PC-9 (cell line): ENCODE measurements at regions not wholly inside any gene's neighbourhood (a gene's known extent, or its start where the extent isn't known, plus 50 kb on each side); places are given as distances from the start of the nearest gene placed in this dataset.
A peak's percentile ranks its signal among the peaks of the same experiment; 100 is the strongest.

Source experiments
- BruUV-seq: library from RNA; stranded (reverse); fragments of 400-500 nt; replicated peaks from 2 replicates; lab custom pipeline; 2021; lab: Mats Ljungman, UMichigan
- CTCF ChIA-PET: fragments of 300-600 bp; sonication (Branson Sonifier 250); formaldehyde crosslinking; loops from one replicate; lab custom pipeline; 2022; ENCODE audit warnings: antibody characterized with exemption; lab: Charles Lee
- POLR2A ChIA-PET: fragments of 300-600 bp; sonication (Branson Sonifier 250); formaldehyde crosslinking; loops from one replicate; lab custom pipeline; 2022; ENCODE audit warnings: antibody characterized with exemption; ENCODE audit not compliant: unreplicated experiment; lab: Charles Lee
- DNase-seq, 2 experiments: peaks; one replicate each; pipeline versions ENCODE4 v3.0.0 to v3.0.0-alpha.2; 2015 to 2022; ENCODE audit warnings: mixed read lengths in 1 of 2
- H2AFZ ChIP-seq: fragments of 200-600 bp; sonication (generic); 2 replicates; pipeline ENCODE4 v1.8.1; 2017; ENCODE audit warnings: antibody characterized with exemption
- H3F3A ChIP-seq: fragments of 200-600 bp; sonication (generic); 2 replicates; pipeline ENCODE4 v1.8.1; 2017; ENCODE audit warnings: antibody characterized with exemption, mild to moderate bottlenecking, low read depth; ENCODE audit not compliant: insufficient read depth
- H3K27ac ChIP-seq: fragments of 200-600 bp; sonication (generic); 2 replicates; pipeline ENCODE4 v1.6.1; 2016; ENCODE audit warnings: mixed run types
- H3K27me3 ChIP-seq: fragments of 200-600 bp; sonication (generic); 2 replicates; pipeline ENCODE4 v1.6.1; 2016; ENCODE audit warnings: low read depth, mixed run types; ENCODE audit not compliant: insufficient read depth
- H3K36me3 ChIP-seq: fragments of 200-600 bp; sonication (generic); 2 replicates; pipeline ENCODE4 v1.6.1; 2016; ENCODE audit warnings: low read depth, mixed run types
- H3K4me1 ChIP-seq: fragments of 200-600 bp; sonication (generic); replicated peaks from 2 replicates; pipeline ENCODE4 v1.6.1; 2016; ENCODE audit warnings: mixed run types; ENCODE audit not compliant: insufficient read depth
- H3K4me2 ChIP-seq: fragments of 200-600 bp; sonication (generic); 2 replicates; pipeline ENCODE4 v1.6.1; 2017; ENCODE audit warnings: mixed run types
- H3K4me3 ChIP-seq: fragments of 200-600 bp; sonication (generic); 2 replicates; pipeline ENCODE4 v1.6.1; 2016; ENCODE audit warnings: mixed run types
- H3K79me2 ChIP-seq: fragments of 200-600 bp; sonication (generic); 2 replicates; pipeline ENCODE4 v1.6.1; 2017; ENCODE audit warnings: low read depth, mixed run types
- H3K9me2 ChIP-seq: fragments of 200-600 bp; sonication (generic); 2 replicates; pipeline ENCODE4 v1.8.1; 2017; ENCODE audit warnings: mild to moderate bottlenecking; ENCODE audit not compliant: insufficient read depth
- H3K9me3 ChIP-seq: fragments of 200-600 bp; sonication (generic); 2 replicates; pipeline ENCODE4 v1.8.1; 2016; ENCODE audit warnings: low read depth; ENCODE audit not compliant: insufficient read depth
- H4K20me1 ChIP-seq: fragments of 200-600 bp; sonication (generic); 2 replicates; pipeline ENCODE4 v1.8.1; 2017; ENCODE audit not compliant: insufficient read depth
- EZH2 ChIP-seq: fragments of 200-600 bp; sonication (generic); IDR thresholded peaks from 2 replicates; pipeline ENCODE4 v1.8.0; 2017; ENCODE audit warnings: antibody characterized with exemption, low read depth
- intact Hi-C: fragments of 100-400 bp; cut with micrococcal nuclease; formaldehyde crosslinking; loops from one replicate; pipeline ENCODE4 v1.10.0; 2022; ENCODE audit not compliant: unreplicated experiment
- TF ChIP-seq, protein P1 (sequence below): fragments of 200-600 bp; sonication (generic); conservative IDR thresholded peaks from 2 replicates; pipeline ENCODE4 v1.6.1; 2017; ENCODE audit warnings: mixed run types, antibody characterized with exemption, mild to moderate bottlenecking, moderate library complexity

DNA sequence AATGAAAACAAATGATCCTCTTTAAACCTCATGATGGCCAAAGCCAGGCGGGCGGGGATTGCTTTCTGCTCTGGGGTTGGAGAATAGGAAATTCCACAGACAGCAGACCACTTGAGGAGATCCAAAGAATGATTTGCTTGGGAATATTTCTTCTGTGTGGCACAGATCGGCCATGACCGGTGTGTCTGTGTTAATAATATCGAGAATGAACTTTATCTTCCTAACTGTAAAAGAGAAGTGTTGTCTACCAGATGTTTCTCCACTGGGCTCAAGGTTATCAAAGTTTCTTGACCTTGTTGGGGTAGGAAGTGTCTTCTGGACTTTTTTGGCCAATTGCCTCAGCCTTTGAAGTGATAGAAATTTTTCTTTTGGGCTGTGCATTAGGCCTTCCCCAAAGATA lies 186.6 kb upstream of the ZFHX3 start:
- H3K27ac ChIP-seq = no peak overlapping the region
- DNase-seq = no peak
- H3K4me1 ChIP-seq = no peaks in the 10 kb centered on the region
- ChIA-PET POLR2A (no interaction called here), CTCF (interaction anchor here (0.6 kb wide), 1 partner anchor 38 kb away, joined by 4 read pairs; no protein-coding TSS in a partner anchor)
- no TSS peak for BruUV-seq
- intact Hi-C loops = no loop called here
- no peaks in the 10 kb centered on the region for H3K36me3 ChIP-seq
- no peaks in the 10 kb centered on the region for H3K79me2 ChIP-seq
- no peaks in the 10 kb centered on the region for H4K20me1 ChIP-seq
- H3F3A ChIP-seq = no peaks in the 10 kb centered on the region
- no peak for TF ChIP-seq EZH2
- TF ChIP-seq, protein P1, sequence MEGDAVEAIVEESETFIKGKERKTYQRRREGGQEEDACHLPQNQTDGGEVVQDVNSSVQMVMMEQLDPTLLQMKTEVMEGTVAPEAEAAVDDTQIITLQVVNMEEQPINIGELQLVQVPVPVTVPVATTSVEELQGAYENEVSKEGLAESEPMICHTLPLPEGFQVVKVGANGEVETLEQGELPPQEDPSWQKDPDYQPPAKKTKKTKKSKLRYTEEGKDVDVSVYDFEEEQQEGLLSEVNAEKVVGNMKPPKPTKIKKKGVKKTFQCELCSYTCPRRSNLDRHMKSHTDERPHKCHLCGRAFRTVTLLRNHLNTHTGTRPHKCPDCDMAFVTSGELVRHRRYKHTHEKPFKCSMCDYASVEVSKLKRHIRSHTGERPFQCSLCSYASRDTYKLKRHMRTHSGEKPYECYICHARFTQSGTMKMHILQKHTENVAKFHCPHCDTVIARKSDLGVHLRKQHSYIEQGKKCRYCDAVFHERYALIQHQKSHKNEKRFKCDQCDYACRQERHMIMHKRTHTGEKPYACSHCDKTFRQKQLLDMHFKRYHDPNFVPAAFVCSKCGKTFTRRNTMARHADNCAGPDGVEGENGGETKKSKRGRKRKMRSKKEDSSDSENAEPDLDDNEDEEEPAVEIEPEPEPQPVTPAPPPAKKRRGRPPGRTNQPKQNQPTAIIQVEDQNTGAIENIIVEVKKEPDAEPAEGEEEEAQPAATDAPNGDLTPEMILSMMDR = no peak
- H2AFZ ChIP-seq = no peak overlapping the region
- H3K9me3 ChIP-seq = no peaks in the 10 kb centered on the region
- peaks cover 87% of the 10 kb centered on the region for H3K27me3 ChIP-seq
- H3K4me3 ChIP-seq = no peak overlapping the region
- no peak overlapping the region for H3K4me2 ChIP-seq
- no peaks in the 10 kb centered on the region for H3K9me2 ChIP-seq

DNA sequence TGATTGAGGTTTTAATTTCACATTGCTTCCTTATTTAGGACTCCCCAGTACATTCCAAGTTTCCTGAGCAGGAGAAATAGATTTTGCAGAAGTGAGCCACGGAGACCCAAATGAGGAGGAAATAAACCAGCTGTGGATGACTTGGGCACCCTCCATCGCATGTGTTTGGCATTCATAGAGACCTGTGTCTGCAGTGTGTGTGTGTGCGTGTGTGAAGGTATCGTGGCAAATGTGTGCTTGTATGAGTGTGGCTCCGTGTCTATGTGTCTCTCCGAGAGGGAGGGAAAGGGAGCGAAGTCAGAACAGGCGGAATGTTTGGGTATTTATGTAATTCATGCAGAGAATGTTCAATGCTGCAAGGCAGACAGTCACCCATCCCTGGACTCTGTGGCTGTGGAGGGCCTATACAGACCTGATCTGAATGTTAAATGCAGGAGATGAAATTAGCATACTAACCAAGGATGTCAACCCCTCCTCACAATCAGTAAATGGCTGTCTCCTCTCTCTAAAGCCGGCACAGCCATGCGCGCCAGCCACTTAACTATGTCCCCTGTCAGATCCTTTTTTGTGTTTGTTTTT lies 186.0 kb upstream of the ZFHX3 start:
- Histone ChIP-seq H3K9me2 (no peaks in the 10 kb centered on the region), H3K79me2 (no peaks in the 10 kb centered on the region), H3K27me3 (peaks cover 86% of the 10 kb centered on the region), H3K4me2 (no peak overlapping the region), H3K9me3 (no peaks in the 10 kb centered on the region), H3K27ac (no peak overlapping the region), H3K36me3 (no peaks in the 10 kb centered on the region), H2AFZ (no peak overlapping the region), H3K4me1 (no peaks in the 10 kb centered on the region), H4K20me1 (no peaks in the 10 kb centered on the region), H3F3A (no peaks in the 10 kb centered on the region), H3K4me3 (no peak overlapping the region)
- intact Hi-C loops = no loop called here
- ChIA-PET CTCF (interaction anchor here (0.6 kb wide), 1 partner anchor 38 kb away, joined by 4 read pairs; no protein-coding TSS in a partner anchor), POLR2A (interaction anchor here (0.7 kb wide), 1 partner anchor 800 kb away, joined by 3 read pairs; no protein-coding TSS in a partner anchor)
- no TSS peak for BruUV-seq
- TF ChIP-seq EZH2 = no peak
- TF ChIP-seq, protein P1 = no peak
- no peak for DNase-seq

DNA sequence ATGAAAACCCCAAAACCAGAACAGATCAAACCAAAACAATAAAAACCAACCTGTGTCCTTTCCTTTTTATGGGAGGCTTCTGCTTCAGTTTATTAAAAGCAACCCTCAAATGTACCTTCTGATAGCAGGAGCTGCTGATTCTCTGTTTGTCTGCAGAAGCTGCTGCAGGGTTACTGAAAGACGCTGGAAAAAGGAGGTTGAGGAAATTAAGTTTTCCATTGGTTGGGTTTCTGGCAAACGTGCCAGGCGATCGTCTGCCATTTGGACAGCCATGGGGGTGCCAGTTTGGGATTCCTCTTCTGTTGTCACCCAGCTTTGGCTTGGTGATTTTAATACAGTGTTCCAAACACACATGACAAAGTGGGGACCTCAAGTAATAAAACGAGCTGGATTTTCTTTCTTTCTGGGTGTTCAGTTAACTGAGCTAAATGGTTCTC lies 185.4 kb upstream of the ZFHX3 start:
- DNase-seq = no peak
- no peak for TF ChIP-seq EZH2
- TF ChIP-seq, protein P1 = no peak
- H3K79me2 ChIP-seq = no peaks in the 10 kb centered on the region
- BruUV-seq = no TSS peak
- H3K27ac ChIP-seq = no peak overlapping the region
- no peaks in the 10 kb centered on the region for H3F3A ChIP-seq
- H3K4me3 ChIP-seq = no peak overlapping the region
- H4K20me1 ChIP-seq = no peaks in the 10 kb centered on the region
- H3K4me2 ChIP-seq = peak overlapping the region; percentile 24; the same call in 1 of the 2 replicates
- H3K9me2 ChIP-seq = no peaks in the 10 kb centered on the region
- H3K9me3 ChIP-seq = no peaks in the 10 kb centered on the region
- no peak overlapping the region for H2AFZ ChIP-seq
- peaks cover 82% of the 10 kb centered on the region for H3K27me3 ChIP-seq
- CTCF ChIA-PET = no interaction called here
- POLR2A ChIA-PET = interaction anchor here (0.6 to 0.7 kb wide), 3 partner anchors 103 to 1114 kb away, joined by 3 to 8 read pairs (median 7); no protein-coding TSS in a partner anchor
- intact Hi-C loops = no loop called here
- H3K4me1 ChIP-seq = no peaks in the 10 kb centered on the region
- no peaks in the 10 kb centered on the region for H3K36me3 ChIP-seq
